GM19455 (cell line): ENCODE measurements at regions not wholly inside any gene's neighbourhood (a gene's known extent, or its start where the extent isn't known, plus 50 kb on each side); places are given as distances from the start of the nearest gene placed in this dataset.
"Not testable (repeated sequence)": the region's sequence is repeated elsewhere in the genome, so short reads cannot be mapped to it uniquely, and the experiment has no call there.

Source experiments
- ATAC-seq: cut with Tn5 transposase; IDR thresholded peaks from one replicate; pipeline ENCODE4 v1.9.1; 2021; ENCODE audit not compliant: unreplicated experiment

DNA sequence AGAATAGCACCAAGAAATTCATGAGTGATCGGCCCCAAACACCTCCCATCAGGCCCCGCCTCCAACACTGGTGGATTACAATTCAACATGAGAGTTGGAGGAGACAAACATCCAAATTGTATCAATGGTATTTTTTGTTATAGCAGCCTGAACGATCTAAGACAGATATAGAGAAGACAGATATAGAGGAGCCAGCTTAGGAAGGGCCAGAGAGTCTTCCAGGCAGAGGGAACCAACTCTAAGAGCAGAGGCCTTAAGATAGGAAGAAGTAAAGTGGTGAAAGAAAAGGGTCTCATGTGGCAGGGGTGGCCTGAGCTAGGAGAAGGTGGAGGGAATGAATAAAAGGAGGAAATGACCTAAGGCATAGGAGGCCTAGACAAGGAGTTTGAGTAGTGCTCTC, 158.8 kb upstream of the TBL1XR1 start:
- no peak for ATAC-seq

DNA sequence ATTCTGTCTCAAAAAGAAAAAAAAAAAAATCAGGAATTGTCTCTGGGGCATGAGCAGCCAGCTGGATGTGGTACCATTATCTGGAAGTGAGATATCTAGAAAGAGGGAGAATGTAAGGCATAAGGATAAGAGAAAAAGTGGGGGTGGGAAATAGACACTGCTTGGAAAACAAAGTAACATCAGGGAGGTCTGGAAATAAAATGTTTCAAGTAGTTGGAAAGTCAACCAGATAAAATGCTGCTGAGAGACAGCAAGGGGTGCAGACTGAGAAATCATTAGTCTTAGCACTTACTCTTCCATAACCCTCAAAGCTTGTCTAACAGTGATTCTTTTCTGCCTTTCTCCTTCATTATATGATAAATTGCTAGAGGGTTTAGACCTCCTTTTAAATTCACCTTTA, 159.7 kb upstream of the TBL1XR1 start:
- ATAC-seq: no peak

DNA sequence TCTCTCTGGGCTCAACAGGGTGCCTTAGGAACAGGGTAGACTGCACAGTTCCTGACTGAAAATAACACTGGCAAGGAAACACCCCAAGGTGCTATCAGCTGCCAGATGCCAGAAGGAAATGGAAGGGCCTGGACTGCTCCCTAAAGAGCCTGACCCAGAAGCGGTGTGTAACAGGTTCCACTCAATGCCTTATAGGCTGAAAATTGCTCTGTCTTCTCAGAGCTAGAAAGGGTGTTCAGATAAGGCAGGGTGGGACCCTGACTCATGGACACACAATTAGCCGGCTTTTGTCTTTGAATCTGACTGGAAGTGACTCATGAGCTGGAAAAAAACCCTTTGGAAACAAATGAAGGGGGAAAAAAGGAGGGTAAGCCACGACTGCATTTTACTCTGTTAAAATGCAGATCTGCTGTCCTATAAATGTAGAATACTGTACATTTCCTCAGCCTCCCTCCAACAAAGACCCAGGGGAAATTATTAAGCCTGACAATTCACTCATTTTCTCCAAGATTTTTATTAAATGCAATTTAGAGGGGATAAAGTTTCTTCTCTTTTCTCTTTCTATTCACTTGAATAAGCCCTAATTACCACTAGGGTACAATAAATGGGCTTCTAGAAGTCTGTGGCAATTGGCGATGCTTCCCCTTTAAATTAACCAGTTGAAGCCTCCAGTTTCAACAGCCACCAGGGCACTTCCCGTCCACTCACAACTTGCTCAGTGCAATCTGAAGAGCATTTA, 160.2 kb upstream of the TBL1XR1 start:
- ATAC-seq: no peak

DNA sequence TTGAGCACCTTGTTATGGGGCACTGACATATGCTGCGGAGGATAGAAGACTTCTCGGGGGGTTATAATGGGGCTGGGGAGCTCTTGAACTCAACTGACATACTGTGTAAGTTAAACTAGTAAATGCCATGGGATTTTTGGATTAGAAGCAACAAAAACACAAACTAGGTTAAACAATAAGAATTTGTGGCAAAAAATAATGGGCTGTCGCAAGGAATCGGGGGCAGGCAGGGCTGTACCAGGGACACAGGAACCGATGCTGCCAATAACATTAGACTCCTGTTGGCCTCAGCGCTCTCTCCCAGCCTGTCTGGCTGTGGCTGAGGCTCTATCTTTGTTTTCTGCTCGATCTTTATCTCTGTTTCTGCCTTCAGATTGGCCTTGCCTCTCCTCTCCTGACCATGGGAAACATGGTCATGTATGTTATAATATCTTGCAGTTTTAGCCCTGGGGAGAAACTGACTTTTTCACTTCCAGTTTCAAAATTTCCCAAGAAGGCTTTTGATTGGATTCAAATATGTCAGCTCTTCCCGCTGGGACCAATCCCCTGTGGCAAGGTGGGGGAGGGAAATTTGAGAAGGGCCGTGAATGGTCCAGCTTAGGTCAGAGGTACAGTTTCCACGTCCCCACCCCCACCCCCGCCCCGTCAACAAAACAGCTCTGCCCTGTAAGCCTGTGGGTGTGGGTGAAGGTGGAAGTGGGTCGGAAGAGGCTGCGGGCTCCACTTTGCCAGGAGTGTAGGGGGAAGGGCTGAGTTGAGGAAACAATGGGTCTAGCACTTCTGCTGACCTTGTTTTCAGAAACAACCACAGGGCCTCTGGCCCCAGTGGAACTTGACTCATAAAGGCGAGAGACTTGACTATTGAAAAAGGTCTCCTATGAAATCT, 161.1 kb upstream of the TBL1XR1 start:
- ATAC-seq: peak; percentile 41

DNA sequence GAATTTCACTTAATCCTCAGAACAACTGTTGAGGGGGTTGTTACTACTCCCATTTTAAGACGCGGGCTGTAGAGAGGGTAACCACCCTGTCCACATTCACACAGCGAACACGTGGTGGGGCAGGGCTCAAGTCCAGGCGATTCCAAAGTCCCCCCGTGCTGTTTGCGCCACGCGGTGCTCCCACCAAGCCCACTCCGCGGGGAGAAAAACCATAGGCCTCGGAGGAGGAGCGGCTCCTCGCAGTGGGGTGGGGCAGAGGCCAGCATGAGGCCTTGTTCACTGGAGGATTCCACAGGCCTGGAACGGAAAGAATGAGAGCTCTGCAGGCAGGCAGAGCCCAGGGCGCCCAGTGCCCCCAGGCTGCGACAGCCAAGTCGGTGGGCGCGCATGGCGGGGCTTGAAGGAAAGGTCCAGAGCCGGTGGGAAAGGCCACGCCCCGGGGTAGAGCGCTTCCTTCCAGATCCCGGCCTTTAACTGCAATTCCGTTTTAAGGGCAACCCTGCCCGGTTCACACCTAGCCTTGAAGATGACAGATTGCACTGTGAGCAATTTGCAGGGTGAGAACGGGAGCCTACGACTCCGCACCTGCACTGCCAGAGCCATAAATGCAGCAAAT, 161.8 kb upstream of the TBL1XR1 start:
- peak; percentile 27 for ATAC-seq

DNA sequence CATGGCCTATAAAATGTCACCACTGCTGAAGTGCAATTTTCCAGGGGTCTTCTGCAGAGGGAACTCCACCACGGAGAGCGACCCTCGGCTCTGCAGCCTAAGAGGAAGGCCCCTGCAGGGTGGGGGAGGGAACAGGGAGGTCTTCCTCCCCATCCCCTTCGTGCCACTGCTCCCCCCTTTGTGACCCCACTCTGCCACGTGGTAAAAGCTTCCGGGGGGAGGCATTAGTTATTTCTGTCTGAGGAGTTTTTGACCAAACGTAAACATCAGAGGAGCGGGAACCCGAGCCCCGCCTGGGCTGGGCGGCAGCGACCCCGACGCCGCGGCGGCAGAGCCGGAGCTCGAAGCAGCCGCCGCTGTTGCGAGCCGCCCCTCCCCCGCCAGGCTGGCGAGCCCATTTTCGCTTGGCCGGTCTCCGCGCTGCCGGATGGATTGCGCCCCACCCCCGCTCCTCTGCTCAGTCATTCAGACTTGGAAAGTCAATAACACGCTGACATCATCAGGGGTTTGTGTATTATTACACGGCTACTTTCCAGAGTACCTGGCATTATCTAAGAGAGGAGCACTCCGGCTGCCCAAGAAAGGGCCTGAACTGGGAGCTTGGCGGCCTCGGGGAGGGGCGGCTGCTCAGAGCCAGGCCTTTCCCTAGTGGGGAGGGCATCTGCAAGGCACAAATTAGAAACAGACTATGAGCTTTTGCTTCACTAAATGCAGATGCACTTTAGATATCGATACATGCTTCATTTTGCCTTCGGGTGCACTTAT, 162.5 kb upstream of the TBL1XR1 start:
- peak; percentile 73 for ATAC-seq

DNA sequence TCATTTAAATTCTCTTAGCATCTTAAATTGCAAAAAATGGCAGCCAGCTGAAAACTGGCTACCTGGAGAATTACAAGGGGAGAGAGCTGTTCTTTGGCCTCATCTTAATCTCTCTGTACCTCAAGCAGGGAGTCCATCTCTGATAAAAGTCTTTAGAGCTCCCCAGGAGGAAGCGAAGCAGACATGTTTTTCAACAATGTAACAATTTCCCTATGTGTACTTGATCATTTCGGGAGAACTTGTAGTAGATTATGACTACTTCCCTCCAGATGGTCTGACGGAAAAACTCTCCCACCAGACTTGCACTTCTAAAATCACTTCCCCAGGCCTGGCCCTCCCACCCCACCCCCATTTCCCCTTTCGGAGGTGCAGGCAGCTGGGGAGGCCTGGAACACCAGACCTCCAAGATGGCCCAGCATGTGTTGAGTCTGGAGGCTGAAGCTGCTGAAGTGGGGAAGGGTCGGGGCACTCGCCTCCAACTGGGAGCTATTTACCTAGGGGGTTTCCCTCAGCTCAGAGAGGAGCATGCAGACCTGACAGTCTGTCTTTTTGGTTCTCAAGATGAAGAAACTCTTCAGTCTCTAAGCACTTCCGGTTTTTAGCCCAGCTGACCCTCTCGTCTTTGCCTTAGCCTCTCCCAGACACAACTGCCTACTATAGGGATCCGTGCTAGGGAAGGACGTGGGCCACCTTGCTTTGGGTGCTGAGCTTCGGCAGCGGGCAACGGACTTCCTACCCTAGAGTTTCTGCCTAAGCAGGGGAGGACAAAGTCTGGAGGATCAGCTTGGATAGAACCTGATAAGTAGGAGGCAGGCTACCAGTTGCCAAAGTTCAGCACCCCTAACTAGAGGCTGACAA, 164.0 kb upstream of the TBL1XR1 start:
- no peak for ATAC-seq

DNA sequence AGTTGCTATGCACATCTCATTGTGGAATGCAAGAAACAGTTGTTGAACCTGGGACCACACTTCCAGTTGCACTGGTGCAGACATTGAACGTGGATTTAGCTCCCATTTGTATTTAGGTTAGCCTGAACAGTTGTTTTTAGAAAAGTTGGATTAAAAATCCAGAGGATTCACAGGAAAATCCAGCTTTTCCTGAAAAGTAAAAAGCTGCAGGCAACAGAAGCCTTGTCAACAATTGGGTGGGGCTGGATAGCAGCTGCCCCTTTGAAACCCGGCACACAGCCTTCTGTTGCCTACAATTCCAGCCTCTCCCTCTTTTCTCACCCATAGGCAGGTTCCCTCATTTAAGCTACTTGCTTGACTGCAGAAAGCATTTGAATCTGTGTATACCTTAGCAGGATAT, 165.3 kb upstream of the TBL1XR1 start:
- no peak for ATAC-seq

DNA sequence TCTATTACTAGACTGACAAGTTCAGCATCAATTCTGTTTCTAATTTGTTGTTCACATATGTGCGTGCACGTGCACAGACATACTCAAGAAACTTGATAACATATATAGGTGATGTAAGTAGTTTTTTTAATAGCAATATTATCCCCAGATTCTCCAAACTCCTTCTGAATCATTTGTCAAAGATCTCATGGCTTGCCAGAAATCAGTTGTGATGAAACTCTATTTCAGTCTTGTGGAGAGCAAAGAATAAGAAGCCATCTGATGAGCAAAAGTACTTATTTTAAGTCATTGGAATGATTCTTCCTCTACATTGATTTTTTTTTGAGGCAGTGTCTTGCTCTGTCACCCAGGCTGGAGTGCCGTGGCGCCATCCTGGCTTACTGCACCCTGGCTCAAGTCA, 167.0 kb upstream of the TBL1XR1 start:
- ATAC-seq: no peak

DNA sequence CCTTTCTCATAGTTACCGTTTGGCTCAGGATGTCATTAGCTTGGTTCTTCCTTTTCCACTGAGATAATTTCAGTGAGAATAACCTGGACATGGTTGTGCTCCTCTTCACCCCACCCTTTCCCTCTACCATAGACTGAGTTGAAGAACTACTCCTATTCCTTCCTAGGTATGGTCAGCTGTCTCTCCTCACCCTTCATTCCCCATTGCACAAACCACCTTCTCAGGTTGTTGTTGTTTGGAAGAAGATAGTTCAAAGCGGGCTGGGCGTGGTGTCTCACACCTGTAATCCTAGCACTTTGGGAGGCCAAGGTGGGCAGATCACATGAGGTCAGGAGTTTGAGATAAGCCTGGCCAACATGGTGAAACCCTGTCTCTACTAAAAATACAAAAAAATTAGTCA, 168.0 kb upstream of the TBL1XR1 start:
- not testable (repeated sequence) for ATAC-seq

DNA sequence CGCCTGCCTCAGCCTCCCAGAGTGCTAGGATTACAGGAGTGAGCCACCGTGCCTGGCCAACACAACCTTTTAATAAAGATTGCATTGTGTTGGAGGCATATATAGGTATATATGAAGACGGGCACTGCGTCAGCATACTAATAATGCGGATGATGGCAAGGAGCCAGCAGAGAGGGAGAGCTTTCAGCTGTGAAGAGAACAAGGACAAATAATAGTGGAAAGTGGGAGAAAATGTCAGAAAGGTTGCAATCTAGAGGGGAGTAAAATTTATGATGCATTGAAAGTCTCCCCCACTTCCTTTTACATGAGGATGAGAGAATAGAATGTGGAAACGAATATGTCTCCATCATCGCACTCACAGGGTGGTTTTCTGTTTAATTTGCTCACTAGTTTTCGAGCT, 170.5 kb upstream of the TBL1XR1 start:
- ATAC-seq: no peak

DNA sequence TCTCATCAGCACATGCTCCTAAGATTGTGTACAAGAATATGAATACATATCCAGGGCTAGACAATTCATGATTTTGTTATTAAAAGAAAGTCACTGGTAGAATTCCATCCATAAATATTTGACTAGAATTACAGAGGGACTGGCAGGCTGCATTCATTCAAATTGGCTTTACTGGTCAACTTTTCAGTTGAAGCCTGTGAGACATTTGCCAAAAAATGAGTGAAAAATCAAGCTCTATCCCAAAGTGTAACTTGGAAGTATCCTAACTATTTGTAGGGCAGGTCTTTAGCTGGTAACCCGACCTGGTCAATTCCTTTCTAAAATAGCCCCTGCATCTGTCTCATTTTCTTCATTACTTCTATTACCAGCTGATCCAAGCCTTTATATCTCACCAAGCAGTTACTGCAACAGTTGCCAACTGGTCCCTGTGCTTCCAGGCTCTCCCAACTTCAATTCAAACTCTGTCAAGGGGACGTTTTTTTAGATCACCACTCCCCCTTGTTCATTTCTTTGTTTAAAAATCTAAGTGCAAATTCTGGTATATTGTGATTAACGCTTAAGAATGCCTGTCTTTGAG, 173.1 kb upstream of the TBL1XR1 start:
- ATAC-seq: no peak

DNA sequence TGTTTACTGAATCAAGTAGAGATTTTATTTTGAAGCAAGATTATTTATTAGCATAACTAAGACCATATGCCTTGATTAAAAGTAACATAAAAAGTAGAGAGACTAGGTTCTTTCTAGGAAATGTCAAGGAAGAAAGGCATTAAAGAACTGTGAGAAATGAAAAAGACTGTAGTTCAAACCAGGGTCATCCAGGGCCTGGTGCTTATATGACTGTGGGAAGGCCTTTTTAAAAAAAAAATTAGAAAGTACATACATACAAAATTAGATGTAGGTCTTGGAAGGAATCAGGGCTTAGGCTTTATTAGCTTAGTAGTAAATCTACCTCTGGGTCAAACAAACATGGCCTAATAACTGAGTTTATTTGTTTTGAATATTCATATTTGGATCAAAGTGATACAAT, 173.9 kb upstream of the TBL1XR1 start:
- ATAC-seq: no peak

DNA sequence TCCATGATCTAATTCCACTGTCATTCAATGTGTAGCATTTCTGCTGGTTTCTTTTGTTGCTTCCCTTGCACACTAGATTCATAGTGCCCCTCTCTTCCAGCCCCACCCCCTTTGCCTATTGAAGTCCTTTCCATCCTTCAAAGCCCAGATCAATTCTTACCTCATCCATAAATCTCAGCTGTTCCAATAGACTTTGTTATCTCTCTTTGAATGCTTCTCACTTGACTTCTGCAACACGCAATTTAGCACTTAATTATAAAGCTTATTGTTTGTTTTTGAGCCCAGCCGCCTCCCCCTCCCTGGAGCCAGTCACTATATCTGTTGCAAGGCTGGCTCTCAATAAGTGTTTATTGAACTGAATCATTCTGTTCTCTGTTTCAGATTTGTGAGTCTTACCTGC, 174.6 kb upstream of the TBL1XR1 start:
- no peak for ATAC-seq

DNA sequence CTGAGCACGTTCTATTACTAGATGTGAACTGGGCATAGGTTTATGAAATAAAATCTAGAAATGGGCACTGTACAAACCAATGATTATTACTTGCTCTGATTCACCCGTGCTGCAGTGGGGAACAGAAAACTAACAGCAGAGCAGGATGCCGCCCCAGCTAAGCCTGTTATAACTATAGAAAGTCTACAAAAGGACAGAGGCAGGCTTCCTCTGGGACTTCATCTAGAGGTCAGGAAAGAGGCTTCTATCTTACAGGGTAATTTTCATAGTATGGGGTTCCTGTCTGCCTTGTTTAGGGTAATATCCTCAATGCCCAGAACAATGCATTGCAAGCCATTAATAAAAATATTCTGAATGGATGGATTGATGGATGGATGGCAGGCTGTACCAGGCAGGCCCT, 177.0 kb upstream of the TBL1XR1 start:
- ATAC-seq: no peak

DNA sequence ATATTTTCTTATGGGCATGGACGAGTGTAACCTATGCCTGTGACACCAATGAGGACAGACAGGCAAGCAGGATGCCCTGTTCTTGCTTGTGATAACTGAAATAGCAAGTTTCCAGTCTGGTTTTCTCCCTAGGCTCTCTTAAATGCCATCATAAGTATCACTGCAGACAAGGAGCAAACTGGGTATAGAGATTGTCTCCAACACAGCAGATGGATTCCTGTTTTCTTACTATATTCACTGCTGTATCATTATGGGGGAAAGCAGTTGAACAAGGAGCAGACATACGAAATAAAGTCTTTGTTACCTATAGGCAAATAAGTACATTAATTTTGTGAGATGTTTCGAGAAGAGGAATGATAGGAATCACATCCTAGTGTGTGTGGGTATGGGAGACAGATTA, 178.0 kb upstream of the TBL1XR1 start:
- ATAC-seq: no peak

DNA sequence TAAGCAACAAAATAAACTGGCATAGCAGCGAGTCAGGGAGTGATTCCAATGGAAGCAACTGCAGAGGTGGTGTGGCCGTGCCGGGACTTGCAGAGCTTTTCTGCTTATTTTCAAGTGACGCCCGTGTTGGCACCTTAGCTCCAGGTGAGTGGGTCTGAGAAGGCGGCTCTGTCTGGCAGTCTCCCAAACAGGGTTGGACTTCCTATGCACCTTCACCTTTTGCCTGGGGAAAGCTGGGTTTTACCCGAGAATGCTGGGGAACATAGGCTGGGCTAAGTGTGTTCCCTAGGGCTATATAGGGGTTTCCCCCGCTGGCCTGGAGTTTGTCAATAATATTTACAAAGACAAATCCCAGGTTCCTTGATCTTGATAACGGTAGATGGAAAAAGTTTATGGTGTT, 179.9 kb upstream of the TBL1XR1 start:
- no peak for ATAC-seq

DNA sequence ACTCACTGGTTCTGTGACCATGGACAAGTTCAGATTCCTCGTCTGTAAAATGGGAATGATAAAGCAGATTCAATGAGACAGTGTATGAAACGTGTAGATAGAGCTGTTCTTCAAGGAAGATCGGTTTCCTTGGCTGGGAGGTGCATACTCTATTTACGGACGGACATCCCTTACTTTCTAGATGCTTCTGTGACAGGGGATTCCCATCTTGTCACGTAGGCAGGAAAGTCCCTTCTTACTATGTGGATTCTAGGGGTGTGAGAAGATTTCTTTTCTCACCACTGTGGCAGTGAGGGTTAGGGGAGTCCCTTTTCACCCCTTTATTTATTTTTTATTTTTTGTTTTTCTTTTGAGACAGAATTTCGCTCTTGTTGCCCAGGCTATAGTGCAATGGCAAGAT, 180.9 kb upstream of the TBL1XR1 start:
- no peak for ATAC-seq

DNA sequence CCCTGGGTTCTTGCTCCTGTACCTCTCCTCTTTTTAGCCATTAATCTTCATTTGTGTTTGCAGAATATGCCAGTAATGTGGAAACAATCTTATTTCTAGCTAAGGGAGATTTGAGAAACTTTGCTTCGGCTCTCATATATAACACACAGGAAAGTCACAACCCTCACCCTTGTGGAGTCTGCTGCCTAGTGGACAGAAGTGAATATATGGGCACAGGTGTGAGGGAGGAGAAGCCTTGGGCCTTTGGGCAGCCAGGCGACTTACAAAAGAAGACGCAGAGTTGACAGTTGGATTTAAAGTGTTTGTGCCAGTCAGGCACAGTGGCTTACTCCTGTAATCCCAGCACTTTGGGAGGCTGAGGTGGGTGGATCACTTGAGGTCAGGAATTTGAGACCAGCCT, 181.8 kb upstream of the TBL1XR1 start:
- ATAC-seq: no peak

DNA sequence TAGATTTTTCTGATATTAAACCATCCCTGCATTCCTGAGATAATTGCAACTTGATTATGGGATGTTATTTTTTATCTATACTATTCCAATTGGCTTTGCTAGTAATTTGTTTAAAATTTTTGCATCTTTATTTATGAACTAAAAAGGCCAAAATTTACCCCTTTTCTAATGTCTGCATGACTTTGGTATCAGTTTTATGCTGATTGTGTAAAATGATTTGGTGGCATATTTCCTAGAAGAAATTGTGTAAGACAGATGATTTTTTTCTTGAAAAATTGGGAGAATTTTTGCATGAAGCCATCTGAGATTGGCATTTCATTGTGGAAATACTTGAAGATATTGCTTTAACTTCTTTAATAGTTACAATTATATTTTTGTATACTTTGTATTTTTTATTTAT, 183.8 kb upstream of the TBL1XR1 start:
- ATAC-seq: no peak
